SK-N-SH (cell line): ENCODE measurements at regions not wholly inside any gene's neighbourhood (a gene's known extent, or its start where the extent isn't known, plus 50 kb on each side); places are given as distances from the start of the nearest gene placed in this dataset.

Source experiments
- CTCF ChIA-PET: fragments of 300-600, 350-600 bp; formaldehyde crosslinking; extraction: SDS; loops from one replicate; lab custom pipeline; 2021; lab: Yijun Ruan, JAX
- POLR2A ChIA-PET: fragments of 350-600 bp; sonication (Branson Sonifier 250); formaldehyde crosslinking; extraction: SDS; loops from one replicate; lab custom pipeline; 2020; ENCODE audit warnings: antibody characterized with exemption, inconsistent platforms; lab: Yijun Ruan, JAX
- DNase-seq: peaks from one replicate; pipeline ENCODE4 v3.0.0; 2012
- H2AFZ ChIP-seq: fragments of 200-600 bp; sonication (generic); 2 replicates; pipeline ENCODE4 v1.8.1; 2016; ENCODE audit warnings: antibody characterized with exemption, mild to moderate bottlenecking, low read depth
- H3F3A ChIP-seq: fragments of 200-600 bp; sonication (generic); replicated peaks from 2 replicates; pipeline ENCODE3; 2016; ENCODE audit warnings: antibody characterized with exemption, mild to moderate bottlenecking; ENCODE audit not compliant: insufficient read depth
- H3K27ac ChIP-seq, 2 experiments: fragments of 200-500 bp in 1 of 2; fragments of 200-600 bp in 1 of 2; sonication (Bioruptor generic) in 1 of 2; sonication (generic), shearing (Covaris generic) in 1 of 2; 2 replicates each; pipeline versions ENCODE4 v1.5.1 to v1.6.1; 2014 to 2016; ENCODE audit warnings: low read depth in 2 of 2, inconsistent platforms in 1 of 2, low read length in 1 of 2, mild to moderate bottlenecking in 1 of 2, mixed read lengths in 1 of 2
- H3K27me3 ChIP-seq: fragments of 200-600 bp; sonication (generic), shearing (Covaris generic); 2 replicates; pipeline ENCODE4 v1.6.1; 2016; ENCODE audit warnings: mixed run types; ENCODE audit not compliant: insufficient read depth
- H3K36me3 ChIP-seq, 2 experiments: fragments of 200-500 bp in 1 of 2; fragments of 200-600 bp in 1 of 2; sonication (Bioruptor generic) in 1 of 2; sonication (generic) in 1 of 2; replicated peaks in 1 of 2; 2 replicates each; pipeline versions ENCODE3 to v1.5.1; 2014 to 2016; ENCODE audit warnings: low read length in 1 of 2, mild to moderate bottlenecking in 1 of 2; ENCODE audit not compliant: insufficient read depth in 2 of 2, control insufficient read depth in 1 of 2
- H3K4me1 ChIP-seq, 2 experiments: fragments of 200-500 bp in 1 of 2; fragments of 200-600 bp in 1 of 2; sonication (Bioruptor generic) in 1 of 2; sonication (generic), shearing (Covaris generic) in 1 of 2; 2 replicates each; pipeline versions ENCODE4 v1.5.1 to v1.6.1; 2014 to 2016; ENCODE audit warnings: low read depth in 1 of 2, low read length in 1 of 2, mixed run types in 1 of 2; ENCODE audit not compliant: insufficient read depth in 2 of 2, control insufficient read depth in 1 of 2
- H3K4me2 ChIP-seq: fragments of 200-600 bp; sonication (generic), shearing (Covaris generic); 2 replicates; pipeline ENCODE4 v1.6.1; 2017; ENCODE audit warnings: mixed run types
- H3K4me3 ChIP-seq, 2 experiments: fragments of 200-500 bp in 1 of 2; fragments of 200-600 bp in 1 of 2; sonication (Bioruptor generic) in 1 of 2; sonication (generic), shearing (Covaris generic) in 1 of 2; 2 replicates each; pipeline versions ENCODE4 v1.5.1 to v1.8.1; 2014 to 2016; ENCODE audit warnings: low read depth in 2 of 2, inconsistent platforms in 1 of 2, low read length in 1 of 2, mild to moderate bottlenecking in 1 of 2, mixed read lengths in 1 of 2, moderate library complexity in 1 of 2
- H3K79me2 ChIP-seq: fragments of 200-600 bp; sonication (generic); 2 replicates; pipeline ENCODE4 v1.8.1; 2017; ENCODE audit warnings: mild to moderate bottlenecking; ENCODE audit not compliant: insufficient read depth
- H3K9ac ChIP-seq: fragments of 200-600 bp; sonication (generic); 2 replicates; pipeline ENCODE4 v1.6.1; 2017; ENCODE audit warnings: mixed run types
- H3K9me2 ChIP-seq: fragments of 200-600 bp; sonication (generic); 2 replicates; pipeline ENCODE4 v1.6.1; 2017; ENCODE audit warnings: mixed run types
- H3K9me3 ChIP-seq: fragments of 200-600 bp; sonication (generic); 2 replicates; pipeline ENCODE4 v1.6.1; 2017; ENCODE audit warnings: mixed run types, mild to moderate bottlenecking, moderate library complexity
- H4K20me1 ChIP-seq: fragments of 200-600 bp; sonication (generic); 2 replicates; pipeline ENCODE4 v1.6.1; 2017; ENCODE audit warnings: mild to moderate bottlenecking, mixed run types; ENCODE audit not compliant: insufficient read depth
- CHD2 ChIP-seq: fragments of 150-350 bp; IDR thresholded peaks from 2 replicates; pipeline ENCODE4 v1.6.1; 2018; ENCODE audit warnings: low read length; ENCODE audit not compliant: partially characterized antibody
- CTCF ChIP-seq: fragments of 200-600 bp; sonication (generic); IDR thresholded peaks from 2 replicates; pipeline ENCODE4 v1.6.1; 2017; ENCODE audit warnings: antibody characterized with exemption, mild to moderate bottlenecking, moderate library complexity
- ELF1 ChIP-seq: IDR thresholded peaks from 2 replicates; pipeline ENCODE4 v1.4.0; 2012
- EP300 ChIP-seq, 2 experiments: IDR thresholded peaks; 2 replicates each; pipeline versions ENCODE4 v1.4.0 to v1.6.1; 2012; ENCODE audit warnings: borderline replicate concordance in 1 of 2, low read depth in 1 of 2, low read length in 1 of 2
- EZH2phosphoT487 ChIP-seq: fragments of 200-600 bp; sonication (generic); IDR thresholded peaks from 2 replicates; pipeline ENCODE4 v1.6.1; 2017; ENCODE audit warnings: low read depth, mixed run types, mild to moderate bottlenecking, antibody characterized with exemption, moderate library complexity, borderline replicate concordance
- GABPA ChIP-seq: IDR thresholded peaks from 2 replicates; pipeline ENCODE4 v1.4.0; 2012; ENCODE audit warnings: low read depth, mild to moderate bottlenecking
- GATA2 ChIP-seq: sonication (generic); formaldehyde crosslinking; IDR thresholded peaks from 2 replicates; pipeline ENCODE4 v1.5.0; 2020; ENCODE audit warnings: mild to moderate bottlenecking, missing genetic modification reagents
- IRF3 ChIP-seq: fragments of 150-350 bp; IDR thresholded peaks from 2 replicates; pipeline ENCODE4 v1.6.1; 2016; ENCODE audit warnings: mild to moderate bottlenecking, low read depth, low read length
- NRF1 ChIP-seq: IDR thresholded peaks from 2 replicates; pipeline ENCODE4 v1.6.1; 2012; ENCODE audit warnings: low read depth, mild to moderate bottlenecking, low read length
- RAD21 ChIP-seq: IDR thresholded peaks from 2 replicates; pipeline ENCODE4 v1.6.1; 2012; ENCODE audit warnings: mild to moderate bottlenecking, low read length
- TEAD4 ChIP-seq: IDR thresholded peaks from 2 replicates; pipeline ENCODE4 v1.4.0; 2012; ENCODE audit warnings: mild to moderate bottlenecking, borderline replicate concordance; ENCODE audit not compliant: insufficient read depth
- USF2 ChIP-seq: fragments of 150-350 bp; IDR thresholded peaks from 2 replicates; pipeline ENCODE4 v1.6.1; 2017; ENCODE audit warnings: antibody characterized with exemption, low read length, low read depth, borderline replicate concordance
- WGBS: methylation state at CpG from one replicate; pipeline ENCODE4 v1.1.6; 2017; ENCODE audit warnings: low lambda C conversion rate; 5-methylcytosine and 5-hydroxymethylcytosine counted together

- no peaks in the 10 kb centered on the region for H4K20me1 ChIP-seq
- no peaks in the 10 kb centered on the region for H3K79me2 ChIP-seq
- ChIA-PET CTCF (no interaction called here), POLR2A (no interaction called here)
- H3F3A ChIP-seq = no peaks in the 10 kb centered on the region
- no peak overlapping the region for H3K4me2 ChIP-seq
- no peak overlapping the region for H2AFZ ChIP-seq
- H3K4me3 ChIP-seq = no peak overlapping the region
- no peak for DNase-seq
- no peaks in the 10 kb centered on the region for H3K9me3 ChIP-seq
- TF ChIP-seq RAD21 = no peak
- no peak for TF ChIP-seq EZH2phosphoT487
- no peak for TF ChIP-seq GATA2 (CRISPR knock-in tag)
- no peak for TF ChIP-seq EP300 (IDR thresholded peaks at IDR 0.05; ENCODE audit: borderline replicate concordance in 1 of 2, low read depth in 1 of 2, low read length in 1 of 2)
- no peak for TF ChIP-seq CHD2
- no peak for TF ChIP-seq CTCF
- TF ChIP-seq TEAD4 = no peak
- no peak for TF ChIP-seq IRF3
- H3K36me3 ChIP-seq = no peaks in the 10 kb centered on the region
- H3K9me2 ChIP-seq = no peaks in the 10 kb centered on the region
- 17% methylated on average over 2 of the region's 2 CpGs for WGBS
- no peaks in the 10 kb centered on the region for H3K27me3 ChIP-seq
- H3K9ac ChIP-seq = no peak overlapping the region
- no peak overlapping the region for H3K27ac ChIP-seq
- no peaks in the 10 kb centered on the region for H3K4me1 ChIP-seq
These were observed 165.2 kb upstream of the TP63 start for GRCh38 chr3:189466004-189466403.

- Histone ChIP-seq H3K4me2 (no peak overlapping the region), H3K79me2 (no peaks in the 10 kb centered on the region), H2AFZ (no peak overlapping the region), H3K4me3 (no peak overlapping the region), H3K9me3 (no peaks in the 10 kb centered on the region), H3K9me2 (no peaks in the 10 kb centered on the region), H4K20me1 (no peaks in the 10 kb centered on the region), H3K27me3 (no peaks in the 10 kb centered on the region), H3K27ac (no peak overlapping the region), H3K4me1 (no peaks in the 10 kb centered on the region), H3F3A (no peaks in the 10 kb centered on the region), H3K36me3 (no peaks in the 10 kb centered on the region), H3K9ac (no peak overlapping the region)
- CTCF ChIA-PET = no interaction called here
- POLR2A ChIA-PET = no interaction called here
- DNase-seq = no peak
- no peak for TF ChIP-seq CHD2
- TF ChIP-seq IRF3 = no peak
- no peak for TF ChIP-seq GABPA
- TF ChIP-seq ELF1 = no peak
- no peak for TF ChIP-seq TEAD4
- no peak for TF ChIP-seq NRF1
- TF ChIP-seq USF2 = no peak
- WGBS = 5% methylated on average over 2 of the region's 2 CpGs
These were observed 163.7 kb upstream of the TP63 start for GRCh38 chr3:189467451-189467850.
